K562 (cell line): ENCODE measurements at regions not wholly inside any gene's neighbourhood (a gene's known extent, or its start where the extent isn't known, plus 50 kb on each side); places are given as distances from the start of the nearest gene placed in this dataset.
"Not testable (repeated sequence)": the region's sequence is repeated elsewhere in the genome, so short reads cannot be mapped to it uniquely, and the experiment has no call there.

Experiments
- ATAC-seq: fragments of 200-7000 bp; cut with Tn5 transposase; 3 replicates; pipeline ENCODE4 v1.9.1; 2020; ENCODE audit warnings: moderate library complexity
- BruUV-seq: library from RNA; stranded (reverse); fragments of 400-500 nt; replicated peaks from 2 replicates; lab custom pipeline; 2021; lab: Mats Ljungman, UMichigan
- CTCF ChIA-PET: fragments of 300-600 bp; formaldehyde crosslinking; extraction: SDS; loops from one replicate; lab custom pipeline; 2021; ENCODE audit warnings: low intra/inter-chr PET ratio; lab: Yijun Ruan, JAX
- POLR2A ChIA-PET: fragments of 300-600, 350-650 bp; sonication (Branson Sonifier 250); formaldehyde crosslinking; extraction: SDS; loops from one replicate; lab custom pipeline; 2021; ENCODE audit warnings: antibody characterized with exemption, inconsistent platforms; lab: Yijun Ruan, JAX
- DNase-seq, 4 experiments: peaks; one replicate each; pipeline versions ENCODE4 v3.0.0 to v3.0.0-alpha.2; 2011 to 2018; ENCODE audit warnings: low spot score in 3 of 4, mixed read lengths in 3 of 4; ENCODE audit errors: extremely low read depth in 1 of 4
- FAIRE-seq: peaks from 2 replicates; lab custom pipeline; 2011; peaks lifted over from hg19 to GRCh38; lab: Jason Lieb, UNC
- H2AFZ ChIP-seq: 2 replicates; pipeline ENCODE4 v1.6.0; 2011; ENCODE audit warnings: low read depth, low read length, control low read depth, inconsistent platforms
- H3K27ac ChIP-seq: fragments of 200-600 bp; 3 replicates; pipeline ENCODE4 v1.8.0; 2011; ENCODE audit warnings: low read depth, mild to moderate bottlenecking, control low read depth, inconsistent platforms, low read length, moderate library complexity, mixed read lengths; ENCODE audit errors: extremely low read depth
- H3K27me3 ChIP-seq, 2 experiments: fragments of 300-600 bp in 1 of 2; 2 replicates in 1 of 2; 3 replicates in 1 of 2; pipeline versions ENCODE4 v1.6.0 to v1.8.0; 2011; ENCODE audit warnings: inconsistent platforms in 2 of 2, low read length in 2 of 2, mild to moderate bottlenecking in 1 of 2, mixed read lengths in 1 of 2, moderate library complexity in 1 of 2; ENCODE audit not compliant: control insufficient read depth in 2 of 2, insufficient read depth in 2 of 2
- H3K36me3 ChIP-seq: fragments of 300-600 bp; 3 replicates; pipeline ENCODE4 v1.8.0; 2011; ENCODE audit warnings: mild to moderate bottlenecking, low read length, inconsistent platforms; ENCODE audit not compliant: control insufficient read depth, insufficient read depth
- H3K4me1 ChIP-seq, 2 experiments: fragments of 200-600 bp in 1 of 2; replicated peaks in 1 of 2; 2 replicates in 1 of 2; 3 replicates in 1 of 2; pipeline versions ENCODE4 v1.5.1 to v1.8.0; 2011; ENCODE audit warnings: inconsistent platforms in 2 of 2, low read length in 2 of 2, mild to moderate bottlenecking in 1 of 2, mixed read lengths in 1 of 2, moderate library complexity in 1 of 2; ENCODE audit not compliant: control insufficient read depth in 2 of 2, insufficient read depth in 2 of 2
- H3K4me2 ChIP-seq: 2 replicates; pipeline ENCODE4 v1.6.1; 2011; ENCODE audit warnings: low read length, control low read depth, inconsistent platforms, mixed read lengths; ENCODE audit not compliant: insufficient read depth
- H3K4me3 ChIP-seq: fragments of 200-600 bp; sonication (generic), shearing (Covaris generic); 2 replicates; pipeline ENCODE4 v1.5.1; 2016; ENCODE audit warnings: control low read depth, inconsistent platforms
- H3K79me2 ChIP-seq: fragments of 200-600 bp; 3 replicates; pipeline ENCODE4 v1.8.0; 2011; ENCODE audit warnings: low read length, inconsistent platforms; ENCODE audit not compliant: control insufficient read depth, insufficient read depth
- H3K9ac ChIP-seq, 2 experiments: 2 replicates each; pipeline versions ENCODE4 v1.6.0 to v1.6.1; 2011; ENCODE audit warnings: low read depth in 2 of 2, low read length in 2 of 2, control low read depth in 1 of 2, inconsistent platforms in 1 of 2, mild to moderate bottlenecking in 1 of 2, mixed read lengths in 1 of 2; ENCODE audit not compliant: insufficient read depth in 1 of 2
- H3K9me1 ChIP-seq: one replicate; pipeline ENCODE4 v1.6.0; 2011; ENCODE audit warnings: inconsistent platforms, mild to moderate bottlenecking, low read length, moderate library complexity; ENCODE audit not compliant: control insufficient read depth, insufficient read depth
- H3K9me3 ChIP-seq: replicated peaks from 2 replicates; pipeline ENCODE4 v1.5.1; 2011; ENCODE audit warnings: low read depth, low read length, inconsistent platforms; ENCODE audit not compliant: control insufficient read depth, insufficient read depth
- H4K20me1 ChIP-seq: replicated peaks from 2 replicates; pipeline ENCODE4 v1.6.1; 2011; ENCODE audit warnings: low read length, inconsistent platforms, mixed read lengths; ENCODE audit not compliant: control insufficient read depth, insufficient read depth
- ILF3 ChIP-seq: fragments of 450-650 bp; IDR thresholded peaks from 2 replicates; pipeline ENCODE4 v1.6.1; 2018; ENCODE audit warnings: antibody characterized with exemption, mild to moderate bottlenecking, moderate library complexity, borderline replicate concordance
- MCM2 ChIP-seq: fragments of 450-650 bp; IDR thresholded peaks from 2 replicates; pipeline ENCODE4 v1.6.1; 2017; ENCODE audit warnings: low read depth, mild to moderate bottlenecking
- NCOA4 ChIP-seq: fragments of 450-650 bp; IDR thresholded peaks from 2 replicates; pipeline ENCODE4 v1.6.1; 2018; ENCODE audit warnings: mild to moderate bottlenecking; ENCODE audit not compliant: partially characterized antibody
- OTX1 ChIP-seq: fragments of 450-650 bp; formaldehyde crosslinking; IDR thresholded peaks from 2 replicates; pipeline ENCODE4 v1.4.0; 2022; ENCODE audit warnings: mild to moderate bottlenecking
- POLR2A ChIP-seq: fragments of 450-650 bp; conservative IDR thresholded peaks from 2 replicates; pipeline ENCODE4 v1.6.1; 2016
- RBM34 ChIP-seq: fragments of 200-400 bp; formaldehyde crosslinking; IDR thresholded peaks from 2 replicates; pipeline ENCODE4 v1.6.1; 2018; ENCODE audit warnings: low read length, borderline replicate concordance; ENCODE audit not compliant: insufficient read depth
- TRIM24 ChIP-seq, 2 experiments: fragments of 450-650 bp; IDR thresholded peaks; 2 replicates each; pipeline ENCODE4 v1.6.1; 2016
- ZBTB8A ChIP-seq: fragments of 450-650 bp; IDR thresholded peaks from 2 replicates; pipeline ENCODE4 v1.6.1; 2018; ENCODE audit warnings: mild to moderate bottlenecking, moderate library complexity; ENCODE audit not compliant: partially characterized antibody
- ZNF79 ChIP-seq: fragments of 250-450 bp; sonication (Bioruptor Pico); IDR thresholded peaks from 2 replicates; pipeline ENCODE4 v1.4.0; 2020; ENCODE audit warnings: low read depth, mild to moderate bottlenecking, moderate library complexity
- WGBS: fragments of 100-300 bp; shearing (Covaris generic); methylation state at CpG from one replicate; pipeline ENCODE4 v1.1.6; 2016; ENCODE audit warnings: low coverage, mixed read lengths; ENCODE audit not compliant: insufficient coverage; ENCODE audit errors: missing lambda C conversion rate; 5-methylcytosine and 5-hydroxymethylcytosine counted together
- in situ Hi-C: fragments of 300-500 bp; cut with MboI; formaldehyde crosslinking; loops from 4 replicates; pipeline ENCODE4 v1.15.0; 2018; ENCODE audit warnings: inconsistent platforms, mixed read lengths
- intact Hi-C: fragments of 100-400 bp; cut with micrococcal nuclease; formaldehyde crosslinking; loops from 2 replicates; pipeline ENCODE4 v1.14.2; 2022
- TF ChIP-seq, protein P1 (sequence below): IDR thresholded peaks from 3 replicates; pipeline ENCODE4 v1.6.1; 2011; ENCODE audit warnings: borderline replicate concordance, mild to moderate bottlenecking; ENCODE audit not compliant: insufficient read length, insufficient read depth
- TF ChIP-seq, protein P2 (sequence below): sonication (generic); formaldehyde crosslinking; IDR thresholded peaks from 2 replicates; pipeline ENCODE4 v1.8.0; 2022; ENCODE audit warnings: mild to moderate bottlenecking, missing genetic modification reagents
- TF ChIP-seq, protein P3 (sequence below): fragments of 450-650 bp; formaldehyde crosslinking; IDR thresholded peaks from 2 replicates; pipeline ENCODE4 v1.4.0; 2020; ENCODE audit warnings: mild to moderate bottlenecking, moderate library complexity

DNA sequence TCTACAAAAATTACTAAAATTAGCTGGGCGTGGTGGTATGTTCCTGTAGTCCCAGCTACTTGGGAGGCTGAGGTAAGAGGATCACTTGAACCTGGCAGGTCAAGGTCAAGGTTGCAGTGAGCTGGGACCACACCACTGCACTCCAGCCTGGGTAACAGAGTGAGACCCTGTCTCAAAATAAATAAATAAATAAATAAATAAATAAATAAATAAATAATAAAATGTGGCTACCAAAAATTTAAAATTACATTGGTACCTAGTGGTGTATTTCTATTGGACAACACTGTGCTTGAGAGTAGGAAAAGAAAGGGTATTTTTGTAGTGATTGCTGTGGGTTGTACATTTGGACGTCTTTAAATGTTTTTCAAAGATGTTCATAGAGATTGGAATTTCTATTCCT is 229.7 kb downstream of the STK31 start:
- H3K4me1 ChIP-seq, H2AFZ ChIP-seq, H3K4me2 ChIP-seq, H3K9ac ChIP-seq, intact Hi-C loops, CTCF ChIA-PET, BruUV-seq, H3K9me1 ChIP-seq, H3K9me3 ChIP-seq, H3K27ac ChIP-seq, H3K79me2 ChIP-seq, DNase-seq, ATAC-seq, H4K20me1 ChIP-seq, H3K4me3 ChIP-seq, FAIRE-seq, in situ Hi-C loops, H3K36me3 ChIP-seq, H3K27me3 ChIP-seq: not testable (repeated sequence)
- WGBS, result 0% methylated on average over 2 of the region's 2 CpGs
- POLR2A ChIA-PET, result interaction anchor here (1.0 kb wide), 1 partner anchor 35 kb away, joined by 3 read pairs; no protein-coding TSS in a partner anchor

DNA sequence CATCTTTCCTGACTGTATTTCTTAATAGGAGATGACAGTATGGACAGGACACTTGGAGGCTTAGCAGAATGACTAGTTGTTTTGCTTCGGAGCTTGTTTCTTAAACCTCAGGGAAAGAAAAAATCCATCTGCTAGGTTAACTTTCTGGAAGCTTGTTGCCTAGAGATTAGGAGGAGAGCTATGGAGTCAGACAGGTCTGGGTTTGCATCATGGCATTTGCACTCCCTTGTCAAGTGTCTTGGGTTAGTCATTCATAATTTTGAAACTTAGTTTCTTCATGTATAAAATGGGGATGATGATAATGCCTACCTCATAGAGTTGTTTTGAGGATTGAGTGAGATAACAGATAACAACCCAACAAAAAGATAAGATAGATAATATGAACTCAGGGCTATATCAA is 231.5 kb downstream of the STK31 start:
- H3K4me1 ChIP-seq, result no peaks in the 10 kb centered on the region
- TF ChIP-seq, protein P1, sequence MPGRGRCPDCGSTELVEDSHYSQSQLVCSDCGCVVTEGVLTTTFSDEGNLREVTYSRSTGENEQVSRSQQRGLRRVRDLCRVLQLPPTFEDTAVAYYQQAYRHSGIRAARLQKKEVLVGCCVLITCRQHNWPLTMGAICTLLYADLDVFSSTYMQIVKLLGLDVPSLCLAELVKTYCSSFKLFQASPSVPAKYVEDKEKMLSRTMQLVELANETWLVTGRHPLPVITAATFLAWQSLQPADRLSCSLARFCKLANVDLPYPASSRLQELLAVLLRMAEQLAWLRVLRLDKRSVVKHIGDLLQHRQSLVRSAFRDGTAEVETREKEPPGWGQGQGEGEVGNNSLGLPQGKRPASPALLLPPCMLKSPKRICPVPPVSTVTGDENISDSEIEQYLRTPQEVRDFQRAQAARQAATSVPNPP, result no peak
- TF ChIP-seq ZNF79 (CRISPR knock-in tag), result no peak
- TF ChIP-seq MCM2, result no peak
- no peak for TF ChIP-seq OTX1 (CRISPR knock-in tag)
- no peak for TF ChIP-seq POLR2A
- TF ChIP-seq NCOA4, result no peak
- TF ChIP-seq, protein P2, sequence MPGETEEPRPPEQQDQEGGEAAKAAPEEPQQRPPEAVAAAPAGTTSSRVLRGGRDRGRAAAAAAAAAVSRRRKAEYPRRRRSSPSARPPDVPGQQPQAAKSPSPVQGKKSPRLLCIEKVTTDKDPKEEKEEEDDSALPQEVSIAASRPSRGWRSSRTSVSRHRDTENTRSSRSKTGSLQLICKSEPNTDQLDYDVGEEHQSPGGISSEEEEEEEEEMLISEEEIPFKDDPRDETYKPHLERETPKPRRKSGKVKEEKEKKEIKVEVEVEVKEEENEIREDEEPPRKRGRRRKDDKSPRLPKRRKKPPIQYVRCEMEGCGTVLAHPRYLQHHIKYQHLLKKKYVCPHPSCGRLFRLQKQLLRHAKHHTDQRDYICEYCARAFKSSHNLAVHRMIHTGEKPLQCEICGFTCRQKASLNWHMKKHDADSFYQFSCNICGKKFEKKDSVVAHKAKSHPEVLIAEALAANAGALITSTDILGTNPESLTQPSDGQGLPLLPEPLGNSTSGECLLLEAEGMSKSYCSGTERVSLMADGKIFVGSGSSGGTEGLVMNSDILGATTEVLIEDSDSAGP (CRISPR knock-in tag), result no peak
- TF ChIP-seq ZBTB8A, result no peak
- no peak for TF ChIP-seq TRIM24 (IDR thresholded peaks at IDR 0.05)
- TF ChIP-seq, protein P3, sequence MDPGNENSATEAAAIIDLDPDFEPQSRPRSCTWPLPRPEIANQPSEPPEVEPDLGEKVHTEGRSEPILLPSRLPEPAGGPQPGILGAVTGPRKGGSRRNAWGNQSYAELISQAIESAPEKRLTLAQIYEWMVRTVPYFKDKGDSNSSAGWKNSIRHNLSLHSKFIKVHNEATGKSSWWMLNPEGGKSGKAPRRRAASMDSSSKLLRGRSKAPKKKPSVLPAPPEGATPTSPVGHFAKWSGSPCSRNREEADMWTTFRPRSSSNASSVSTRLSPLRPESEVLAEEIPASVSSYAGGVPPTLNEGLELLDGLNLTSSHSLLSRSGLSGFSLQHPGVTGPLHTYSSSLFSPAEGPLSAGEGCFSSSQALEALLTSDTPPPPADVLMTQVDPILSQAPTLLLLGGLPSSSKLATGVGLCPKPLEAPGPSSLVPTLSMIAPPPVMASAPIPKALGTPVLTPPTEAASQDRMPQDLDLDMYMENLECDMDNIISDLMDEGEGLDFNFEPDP (CRISPR knock-in tag), result no peak
- no peak for TF ChIP-seq ILF3
- no peak for TF ChIP-seq RBM34

More for the DNA sequence above, 231.5 kb downstream of the STK31 start:
- Histone ChIP-seq H3K9ac (no peak overlapping the region), H3K27me3 (no peaks in the 10 kb centered on the region), H3K4me2 (no peak overlapping the region), H3K9me3 (no peaks in the 10 kb centered on the region; the same call in 1 of the 2 replicates), H2AFZ (no peak overlapping the region), H3K9me1 (no peaks in the 10 kb centered on the region), H4K20me1 (no peaks in the 10 kb centered on the region), H3K27ac (no peak overlapping the region), H3K36me3 (no peaks in the 10 kb centered on the region), H3K4me3 (no peak overlapping the region), H3K79me2 (no peaks in the 10 kb centered on the region)
- intact Hi-C loops (no loop called here), in situ Hi-C loops (no loop called here)
- no TSS peak for BruUV-seq
- WGBS, result 0% methylated on average over 1 of the region's 1 CpG
- CTCF ChIA-PET, result no interaction called here
- POLR2A ChIA-PET, result no interaction called here
- FAIRE-seq (no peak), DNase-seq (no peak), ATAC-seq (no peak)
